KMS-11 (cell line): ENCODE measurements at regions not wholly inside any gene's neighbourhood (a gene's known extent, or its start where the extent isn't known, plus 50 kb on each side); places are given as distances from the start of the nearest gene placed in this dataset.

Source experiments
- H2AFZ ChIP-seq: fragments of 200-600 bp; sonication (generic); 2 replicates; pipeline ENCODE4 v1.6.1; 2016; ENCODE audit warnings: antibody characterized with exemption, mixed run types, low read depth
- H3K27ac ChIP-seq: fragments of 200-600 bp; sonication (generic); 2 replicates; pipeline ENCODE4 v1.6.1; 2016; ENCODE audit warnings: mild to moderate bottlenecking, mixed run types
- H3K27me3 ChIP-seq: fragments of 200-600 bp; sonication (generic); 2 replicates; pipeline ENCODE4 v1.6.1; 2017; ENCODE audit warnings: mild to moderate bottlenecking, low read depth, mixed run types, moderate library complexity; ENCODE audit not compliant: insufficient read depth
- H3K36me3 ChIP-seq: fragments of 200-600 bp; sonication (generic); 2 replicates; pipeline ENCODE4 v1.6.1; 2017; ENCODE audit warnings: mild to moderate bottlenecking, mixed run types; ENCODE audit not compliant: insufficient read depth
- H3K4me1 ChIP-seq: fragments of 200-600 bp; sonication (generic); 2 replicates; pipeline ENCODE4 v1.6.1; 2016; ENCODE audit warnings: mild to moderate bottlenecking, low read depth, mixed run types; ENCODE audit not compliant: poor library complexity, severe bottlenecking
- H3K4me2 ChIP-seq: fragments of 200-600 bp; sonication (generic); 2 replicates; pipeline ENCODE4 v1.7.0; 2016; ENCODE audit warnings: mild to moderate bottlenecking, mixed run types
- H3K4me3 ChIP-seq: fragments of 200-600 bp; sonication (generic); IDR thresholded peaks from 2 replicates; pipeline ENCODE4 v1.6.1; 2017; ENCODE audit warnings: low read depth, low read length, mixed read lengths; ENCODE audit not compliant: insufficient read depth
- H3K79me2 ChIP-seq: fragments of 200-600 bp; sonication (generic); 2 replicates; pipeline ENCODE4 v1.6.1; 2016; ENCODE audit warnings: low read depth, mixed run types; ENCODE audit not compliant: insufficient read depth
- H3K9ac ChIP-seq: fragments of 200-600 bp; sonication (generic); 2 replicates; pipeline ENCODE4 v1.6.1; 2016; ENCODE audit warnings: mild to moderate bottlenecking, mixed run types
- H4K20me1 ChIP-seq: fragments of 200-600 bp; sonication (generic); 2 replicates; pipeline ENCODE4 v1.6.1; 2016; ENCODE audit warnings: mild to moderate bottlenecking, mixed run types; ENCODE audit not compliant: insufficient read depth
- CTCF ChIP-seq: fragments of 200-600 bp; sonication (generic); conservative IDR thresholded peaks from 2 replicates; pipeline ENCODE4 v1.6.1; 2017; ENCODE audit warnings: low read depth, mild to moderate bottlenecking, antibody characterized with exemption, low read length, moderate library complexity, mixed read lengths

- Histone ChIP-seq H3K36me3 (no peaks in the 10 kb centered on the region), H3K27ac (no peak overlapping the region), H4K20me1 (no peaks in the 10 kb centered on the region), H3K4me1 (no peaks in the 10 kb centered on the region), H3K27me3 (no peaks in the 10 kb centered on the region), H3K4me2 (no peak overlapping the region), H3K4me3 (no peak overlapping the region), H3K9ac (no peak overlapping the region), H2AFZ (no peak overlapping the region), H3K79me2 (no peaks in the 10 kb centered on the region)
- no peak for TF ChIP-seq CTCF
Measured at GRCh38 chr1:102772831-102773230, 335.5 kb downstream of the COL11A1 start.

DNA sequence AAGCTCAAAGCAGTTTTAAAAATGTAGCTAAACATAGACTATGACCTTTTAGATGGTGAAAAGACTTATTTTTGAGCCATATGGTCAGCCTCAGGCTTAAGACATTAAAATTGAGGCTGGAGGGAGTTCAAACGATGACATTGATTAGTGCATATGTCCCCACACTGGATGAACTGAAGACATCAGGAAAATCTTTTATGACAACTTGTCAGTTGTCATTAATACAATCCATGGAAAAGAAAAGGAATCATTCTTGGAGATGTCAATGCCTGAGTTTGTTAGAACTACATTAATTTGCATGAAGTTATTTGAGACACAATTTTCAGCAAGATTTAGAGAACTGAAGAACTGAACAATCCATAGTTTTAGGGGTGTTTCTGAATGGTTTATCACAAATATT is 349.9 kb downstream of the COL11A1 start:
- Histone ChIP-seq H4K20me1 (no peaks in the 10 kb centered on the region), H3K36me3 (no peaks in the 10 kb centered on the region), H3K4me1 (no peaks in the 10 kb centered on the region), H3K9ac (no peak overlapping the region), H2AFZ (no peak overlapping the region), H3K79me2 (no peaks in the 10 kb centered on the region), H3K4me3 (no peak overlapping the region), H3K27ac (no peak overlapping the region), H3K27me3 (no peaks in the 10 kb centered on the region), H3K4me2 (no peak overlapping the region)
- TF ChIP-seq CTCF: no peak

DNA sequence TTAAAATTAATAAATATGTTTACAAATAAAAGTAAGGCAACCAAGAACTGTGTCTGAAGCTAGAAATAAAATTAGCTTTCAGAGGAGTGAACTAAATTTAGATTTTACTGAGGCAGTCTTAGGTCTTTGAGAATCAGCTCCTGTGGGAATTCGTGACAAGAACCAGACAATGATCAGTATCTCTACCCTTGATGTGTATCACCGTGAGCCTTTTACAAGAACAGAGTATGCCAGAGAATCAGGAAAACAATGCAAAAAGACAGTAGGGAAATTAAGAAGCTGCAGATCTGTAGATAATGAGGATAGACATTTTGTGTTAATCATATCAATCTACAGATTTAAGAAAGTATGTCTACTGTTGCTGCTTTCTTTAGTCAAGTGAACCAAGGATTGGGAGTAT is 351.0 kb downstream of the COL11A1 start:
- no peaks in the 10 kb centered on the region for H3K4me1 ChIP-seq
- no peak overlapping the region for H2AFZ ChIP-seq
- H4K20me1 ChIP-seq: no peaks in the 10 kb centered on the region
- H3K27ac ChIP-seq: no peak overlapping the region
- no peaks in the 10 kb centered on the region for H3K36me3 ChIP-seq
- no peak overlapping the region for H3K4me3 ChIP-seq
- no peaks in the 10 kb centered on the region for H3K79me2 ChIP-seq
- no peak overlapping the region for H3K4me2 ChIP-seq
- H3K9ac ChIP-seq: no peak overlapping the region
- no peak for TF ChIP-seq CTCF
- H3K27me3 ChIP-seq: no peaks in the 10 kb centered on the region

DNA sequence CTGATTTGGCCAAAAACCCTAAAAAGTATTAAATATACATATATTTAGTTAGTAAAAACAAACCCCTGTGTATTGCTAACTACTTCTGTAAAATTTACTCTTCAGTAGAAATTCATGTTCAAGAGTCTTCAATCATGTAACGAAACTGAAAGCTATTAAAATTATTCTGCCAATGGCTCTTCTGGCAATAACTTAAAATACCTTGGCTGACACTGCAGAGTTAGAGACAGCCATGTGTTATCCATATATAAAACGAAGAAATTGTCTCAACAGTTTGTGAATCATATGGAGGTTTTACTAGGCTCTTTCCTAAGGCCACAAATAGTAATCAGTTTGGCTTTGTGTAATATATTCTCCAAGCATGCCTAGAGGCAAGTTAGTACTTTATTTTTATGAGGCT is 357.2 kb downstream of the COL11A1 start:
- no peaks in the 10 kb centered on the region for H3K27me3 ChIP-seq
- H3K27ac ChIP-seq: no peak overlapping the region
- H3K4me1 ChIP-seq: no peaks in the 10 kb centered on the region
- H3K79me2 ChIP-seq: no peaks in the 10 kb centered on the region
- H3K36me3 ChIP-seq: no peaks in the 10 kb centered on the region
- H2AFZ ChIP-seq: no peak overlapping the region
- no peaks in the 10 kb centered on the region for H4K20me1 ChIP-seq
- no peak overlapping the region for H3K9ac ChIP-seq
- no peak overlapping the region for H3K4me3 ChIP-seq
- H3K4me2 ChIP-seq: no peak overlapping the region
- TF ChIP-seq CTCF: no peak

- no peak overlapping the region for H3K4me2 ChIP-seq
- no peaks in the 10 kb centered on the region for H3K4me1 ChIP-seq
Measured at GRCh38 chr1:102742426-102742825, 365.9 kb downstream of the COL11A1 start.

More at GRCh38 chr1:102742426-102742825, 365.9 kb downstream of the COL11A1 start:
- no peaks in the 10 kb centered on the region for H3K36me3 ChIP-seq
- no peak for TF ChIP-seq CTCF
- no peak overlapping the region for H3K9ac ChIP-seq
- no peaks in the 10 kb centered on the region for H3K79me2 ChIP-seq
- no peaks in the 10 kb centered on the region for H3K27me3 ChIP-seq
- H3K4me3 ChIP-seq: no peak overlapping the region
- H2AFZ ChIP-seq: no peak overlapping the region
- no peak overlapping the region for H3K27ac ChIP-seq
- H4K20me1 ChIP-seq: no peaks in the 10 kb centered on the region
